H1 (cell line): ENCODE measurements at regions not wholly inside any gene's neighbourhood (a gene's known extent, or its start where the extent isn't known, plus 50 kb on each side); places are given as distances from the start of the nearest gene placed in this dataset.

ENCODE experiments used
- CTCF ChIP-seq, 3 experiments: IDR thresholded peaks; 1 replicate in 2 of 3; 2 replicates in 1 of 3; pipeline versions ENCODE4 v1.5.1 to v1.6.1; 2011; ENCODE audit warnings: low read length in 3 of 3, mild to moderate bottlenecking in 3 of 3, inconsistent platforms in 2 of 3, low read depth in 1 of 3, moderate library complexity in 1 of 3; ENCODE audit not compliant: insufficient read depth in 1 of 3; ENCODE audit errors: control extremely low read depth in 1 of 3
- POLR2A ChIP-seq, 2 experiments: IDR thresholded peaks; 1 replicate in 1 of 2; 2 replicates in 1 of 2; pipeline ENCODE4 v1.6.1; 2011; ENCODE audit warnings: low read depth in 2 of 2, low read length in 2 of 2, mild to moderate bottlenecking in 2 of 2; ENCODE audit errors: control extremely low read depth in 1 of 2
- SP1 ChIP-seq: IDR thresholded peaks from 2 replicates; pipeline ENCODE4 v1.6.1; 2011; ENCODE audit warnings: low read depth, low read length
- USF2 ChIP-seq: IDR thresholded peaks from 2 replicates; pipeline ENCODE4 v1.6.1; 2011; ENCODE audit warnings: low read length, improper control_type of control experiment

GRCh38 chr3:46120983-46121382, 87.1 kb downstream of the CCR1 start:
- no peak for TF ChIP-seq CTCF (IDR thresholded peaks at IDR 0.05; ENCODE audit: control extremely low read depth in 1 of 3, insufficient read depth in 1 of 3, low read depth in 1 of 3, low read length in 3 of 3)
- no peak for TF ChIP-seq POLR2A (IDR thresholded peaks at IDR 0.05; ENCODE audit: control extremely low read depth in 1 of 2, low read depth in 2 of 2, low read length in 2 of 2)
- TF ChIP-seq USF2, result no peak
- TF ChIP-seq SP1, result no peak
